Gastrocnemius medialis (tissue), 4 donors: ENCODE measurements at regions not wholly inside any gene's neighbourhood (a gene's known extent, or its start where the extent isn't known, plus 50 kb on each side); places are given as distances from the start of the nearest gene placed in this dataset.
"Not testable (repeated sequence)": the region's sequence is repeated elsewhere in the genome, so short reads cannot be mapped to it uniquely, and the experiment has no call there.

Experiments used
- ATAC-seq, 2 donors: fragments of 150-250 bp; one replicate each; pipeline ENCODE4 v1.9.1; 2016
- DNase-seq, 2 donors: peaks; one replicate each; pipeline ENCODE4 v3.0.0-alpha.2; 2019
- H3K27ac ChIP-seq, 4 donors: fragments of 200-600 bp; sonication (generic); 1 replicate in 1 of 4; 2 replicates in 3 of 4; pipeline ENCODE4 v1.5.1; 2016 to 2018; ENCODE audit warnings: mild to moderate bottlenecking in 2 of 4, moderate library complexity in 1 of 4
- H3K27me3 ChIP-seq, 3 donors: fragments of 200-600 bp; sonication (generic) in 2 of 3; 1 replicate in 1 of 3; 2 replicates in 2 of 3; pipeline versions ENCODE4 v1.5.1 to v1.6.0; 2016 to 2019; ENCODE audit warnings: mild to moderate bottlenecking in 1 of 3, moderate library complexity in 1 of 3
- H3K36me3 ChIP-seq, 2 donors: fragments of 200-600 bp; sonication (generic) in 1 of 2; one replicate each; pipeline ENCODE4 v1.5.1; 2017 to 2018
- H3K4me1 ChIP-seq, 2 donors: fragments of 200-600 bp; sonication (generic) in 1 of 2; one replicate each; pipeline ENCODE4 v1.5.1; 2016 to 2017; ENCODE audit warnings: mild to moderate bottlenecking in 2 of 2
- H3K4me3 ChIP-seq, 4 donors: fragments of 200-600 bp; sonication (generic) in 3 of 4; 1 replicate in 1 of 4; 2 replicates in 3 of 4; pipeline ENCODE4 v1.5.1; 2016 to 2019; ENCODE audit warnings: mild to moderate bottlenecking in 2 of 4
- H3K9me3 ChIP-seq, 3 donors: fragments of 200-600 bp; sonication (generic) in 2 of 3; 1 replicate in 1 of 3; 2 replicates in 2 of 3; pipeline ENCODE4 v1.5.1; 2016 to 2019
- CTCF ChIP-seq, 5 experiments: fragments of 450-650 bp in 3 of 5; fragments of 200-600 bp in 2 of 5; sonication (generic) in 2 of 5; IDR thresholded peaks in 4 of 5; conservative IDR thresholded peaks in 1 of 5; 1 replicate in 4 of 5; 2 replicates in 1 of 5; pipeline ENCODE4 v1.5.1; 2016 to 2019; ENCODE audit warnings: antibody characterized with exemption in 5 of 5, mild to moderate bottlenecking in 3 of 5, moderate library complexity in 3 of 5
- POLR2A ChIP-seq, 2 donors: fragments of 450-650 bp; IDR thresholded peaks; one replicate each; pipeline ENCODE4 v1.6.1; 2017; ENCODE audit warnings: antibody characterized with exemption in 2 of 2, mild to moderate bottlenecking in 2 of 2, moderate library complexity in 2 of 2
- in situ Hi-C, 4 donors: fragments of 200-750 bp; cut with MboI; loops; one replicate each; pipeline versions ENCODE4 v1.15.0 to v1.8.0; 2017; ENCODE audit warnings: low sequenced_read_pairs in 4 of 4
- intact Hi-C: fragments of 100-400 bp; cut with DNase I; formaldehyde crosslinking; loops from one replicate; pipeline ENCODE4 v1.15.1; 2023; ENCODE audit warnings: low total_unique reads

- Histone ChIP-seq H3K36me3 (no peaks in the 10 kb centered on the region), H3K4me3 (no peak overlapping the region), H3K9me3 (no peaks in the 10 kb centered on the region), H3K27ac (no peak overlapping the region), H3K4me1 (no peaks in the 10 kb centered on the region), H3K27me3 (no peaks in the 10 kb centered on the region)
- ATAC-seq (no peak), DNase-seq (no peak)
- no peak for TF ChIP-seq POLR2A (IDR thresholded peaks at IDR 0.05)
- no peak for TF ChIP-seq CTCF (IDR thresholded peaks at IDR 0.05 in 4 of 5, conservative IDR thresholded peaks at IDR 0.05 in 1 of 5)
- in situ Hi-C loops (no loop called here), intact Hi-C loops (no loop called here)
These were observed 1385.5 kb upstream of the ZEB2 start for GRCh38 chr2:145905371-145905770.

GRCh38 chr2:145897151-145897550 lies 1377.2 kb upstream of the ZEB2 start:
- ATAC-seq (no peak), DNase-seq (no peak)
- no peak for TF ChIP-seq POLR2A (IDR thresholded peaks at IDR 0.05)
- no peak for TF ChIP-seq CTCF (IDR thresholded peaks at IDR 0.05 in 4 of 5, conservative IDR thresholded peaks at IDR 0.05 in 1 of 5)
- intact Hi-C loops, result no loop called here
- H3K9me3 ChIP-seq, result no peaks in the 10 kb centered on the region
- H3K27me3 ChIP-seq, result no peaks in the 10 kb centered on the region
- in situ Hi-C loops, result no loop called here
- no peak overlapping the region for H3K4me3 ChIP-seq
- no peak overlapping the region for H3K27ac ChIP-seq
- H3K36me3 ChIP-seq, result no peaks in the 10 kb centered on the region
- no peaks in the 10 kb centered on the region for H3K4me1 ChIP-seq

GRCh38 chr2:145887915-145888314 lies 1368.0 kb upstream of the ZEB2 start:
- no peak overlapping the region for H3K27ac ChIP-seq
- H3K9me3 ChIP-seq, result no peaks in the 10 kb centered on the region
- no peaks in the 10 kb centered on the region for H3K4me1 ChIP-seq
- ATAC-seq (no peak), DNase-seq (no peak)
- no peaks in the 10 kb centered on the region for H3K36me3 ChIP-seq
- intact Hi-C loops (no loop called here), in situ Hi-C loops (no loop called here)
- H3K27me3 ChIP-seq, result no peaks in the 10 kb centered on the region
- TF ChIP-seq CTCF (IDR thresholded peaks at IDR 0.05 in 4 of 5, conservative IDR thresholded peaks at IDR 0.05 in 1 of 5) (no peak), POLR2A (IDR thresholded peaks at IDR 0.05) (no peak)
- no peak overlapping the region for H3K4me3 ChIP-seq

DNA sequence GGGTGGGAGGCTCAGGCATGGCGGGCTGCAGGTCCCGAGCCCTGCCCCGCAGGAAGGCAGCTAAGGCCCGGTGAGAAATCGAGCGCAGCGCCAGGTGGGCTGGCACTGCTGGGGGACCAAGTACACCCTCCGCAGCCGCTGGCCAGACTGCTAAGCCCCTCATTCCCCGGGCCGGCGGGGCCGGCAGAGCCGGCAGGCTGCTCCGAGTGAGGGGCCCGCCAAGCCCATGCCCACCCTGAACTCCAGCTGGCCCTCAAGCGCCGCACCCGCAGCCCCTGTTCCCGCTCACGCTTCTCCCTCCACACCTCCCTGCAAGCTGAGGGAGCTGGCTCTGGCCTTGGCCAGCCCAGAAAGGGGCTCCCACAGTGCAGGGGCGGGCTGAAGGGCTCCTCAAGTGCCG lies 1361.1 kb upstream of the ZEB2 start:
- DNase-seq, H3K4me3 ChIP-seq, intact Hi-C loops, H3K27me3 ChIP-seq, H3K36me3 ChIP-seq, H3K27ac ChIP-seq, ATAC-seq, in situ Hi-C loops, H3K4me1 ChIP-seq, H3K9me3 ChIP-seq: not testable (repeated sequence)

GRCh38 chr2:145875016-145875415 lies 1355.1 kb upstream of the ZEB2 start:
- H3K27me3 ChIP-seq, result no peaks in the 10 kb centered on the region
- no peaks in the 10 kb centered on the region for H3K9me3 ChIP-seq
- TF ChIP-seq POLR2A (IDR thresholded peaks at IDR 0.05) (no peak), CTCF (IDR thresholded peaks at IDR 0.05 in 4 of 5, conservative IDR thresholded peaks at IDR 0.05 in 1 of 5) (no peak)
- in situ Hi-C loops, result no loop called here
- H3K27ac ChIP-seq, result no peak overlapping the region
- H3K4me1 ChIP-seq, result no peaks in the 10 kb centered on the region
- H3K36me3 ChIP-seq, result no peaks in the 10 kb centered on the region
- ATAC-seq, result peak in 1 of 2 donors; percentile 19
- no peak for DNase-seq
- no peak overlapping the region for H3K4me3 ChIP-seq
- intact Hi-C loops, result no loop called here
